Nephron progenitor cell (in vitro differentiated cells): ENCODE measurements at regions not wholly inside any gene's neighbourhood (a gene's known extent, or its start where the extent isn't known, plus 50 kb on each side); places are given as distances from the start of the nearest gene placed in this dataset.
"Not testable (repeated sequence)": the region's sequence is repeated elsewhere in the genome, so short reads cannot be mapped to it uniquely, and the experiment has no call there.

Source experiments
- DNase-seq: peaks from one replicate; pipeline ENCODE4 v3.0.0; 2021
- H3K27ac Mint-ChIP-seq: 2 replicates; pipeline ENCODE4 v1.8.0; 2021; ENCODE audit warnings: mild to moderate bottlenecking, moderate library complexity, mixed read lengths
- H3K27me3 Mint-ChIP-seq: 2 replicates; pipeline ENCODE4 v1.8.0; 2021; ENCODE audit warnings: mild to moderate bottlenecking, low read depth, mixed read lengths; ENCODE audit not compliant: poor library complexity
- H3K36me3 Mint-ChIP-seq: 2 replicates; pipeline ENCODE4 v1.8.0; 2021; ENCODE audit warnings: low read depth, mixed read lengths
- H3K4me1 Mint-ChIP-seq: 2 replicates; pipeline ENCODE4 v1.8.0; 2021; ENCODE audit warnings: mixed read lengths
- H3K4me3 Mint-ChIP-seq: 2 replicates; pipeline ENCODE4 v1.8.0; 2021; ENCODE audit warnings: mild to moderate bottlenecking, moderate library complexity, mixed read lengths
- H3K9me3 Mint-ChIP-seq: 2 replicates; pipeline ENCODE4 v1.8.0; 2021; ENCODE audit warnings: mild to moderate bottlenecking, moderate library complexity, mixed read lengths
- TF ChIP-seq, protein P1 (sequence below): fragments of 200-600 bp; sonication (generic); IDR thresholded peaks from 2 replicates; pipeline ENCODE4 v1.5.0; 2021; ENCODE audit warnings: antibody characterized with exemption

DNA sequence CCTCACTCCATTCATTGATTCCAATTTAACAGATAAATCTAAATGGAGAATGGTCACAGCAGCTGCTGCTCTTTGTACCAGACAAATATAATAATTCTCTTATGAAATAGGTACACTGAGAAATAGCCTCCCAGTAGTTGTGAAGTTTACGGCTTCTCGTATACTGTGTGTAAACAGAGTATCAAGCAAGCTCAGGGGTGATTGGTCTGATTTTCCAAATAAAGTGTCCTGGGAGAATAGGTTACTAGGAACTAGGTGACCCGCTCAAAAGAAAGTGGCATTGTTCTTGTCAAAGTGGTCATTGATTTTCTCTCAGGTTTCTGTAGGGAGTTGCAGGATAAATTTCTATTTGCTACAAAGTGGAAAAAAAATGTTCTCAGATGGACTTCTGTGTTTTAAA, 838.2 kb downstream of the RAPGEF2 start:
- Mint-ChIP-seq H3K36me3 (no peaks in the 10 kb centered on the region), H3K4me1 (no peaks in the 10 kb centered on the region), H3K27ac (no peak overlapping the region), H3K4me3 (no peak overlapping the region), H3K9me3 (peaks cover 11% of the 10 kb centered on the region), H3K27me3 (no peaks in the 10 kb centered on the region)
- DNase-seq, result no peak
- TF ChIP-seq, protein P1, sequence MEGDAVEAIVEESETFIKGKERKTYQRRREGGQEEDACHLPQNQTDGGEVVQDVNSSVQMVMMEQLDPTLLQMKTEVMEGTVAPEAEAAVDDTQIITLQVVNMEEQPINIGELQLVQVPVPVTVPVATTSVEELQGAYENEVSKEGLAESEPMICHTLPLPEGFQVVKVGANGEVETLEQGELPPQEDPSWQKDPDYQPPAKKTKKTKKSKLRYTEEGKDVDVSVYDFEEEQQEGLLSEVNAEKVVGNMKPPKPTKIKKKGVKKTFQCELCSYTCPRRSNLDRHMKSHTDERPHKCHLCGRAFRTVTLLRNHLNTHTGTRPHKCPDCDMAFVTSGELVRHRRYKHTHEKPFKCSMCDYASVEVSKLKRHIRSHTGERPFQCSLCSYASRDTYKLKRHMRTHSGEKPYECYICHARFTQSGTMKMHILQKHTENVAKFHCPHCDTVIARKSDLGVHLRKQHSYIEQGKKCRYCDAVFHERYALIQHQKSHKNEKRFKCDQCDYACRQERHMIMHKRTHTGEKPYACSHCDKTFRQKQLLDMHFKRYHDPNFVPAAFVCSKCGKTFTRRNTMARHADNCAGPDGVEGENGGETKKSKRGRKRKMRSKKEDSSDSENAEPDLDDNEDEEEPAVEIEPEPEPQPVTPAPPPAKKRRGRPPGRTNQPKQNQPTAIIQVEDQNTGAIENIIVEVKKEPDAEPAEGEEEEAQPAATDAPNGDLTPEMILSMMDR, result no peak

DNA sequence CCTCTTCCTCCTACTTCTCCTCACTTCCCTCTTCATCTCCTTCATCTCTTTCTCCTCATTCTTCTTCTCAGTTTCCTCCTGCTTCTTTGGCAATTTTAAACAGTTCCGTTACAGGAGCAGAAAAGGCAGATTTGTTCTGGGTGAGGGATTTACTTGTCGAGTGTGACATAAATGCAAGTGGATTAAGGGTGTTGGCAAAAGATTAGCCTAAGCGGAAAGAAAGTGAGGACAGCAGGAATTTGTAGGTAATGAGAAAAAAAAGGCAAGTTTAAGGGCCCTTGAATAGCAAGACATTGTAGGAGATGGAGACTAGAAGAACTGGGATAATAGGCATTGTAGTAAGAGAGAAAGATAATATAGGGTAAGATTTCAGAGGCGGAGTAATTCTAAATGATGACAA, 841.6 kb downstream of the RAPGEF2 start:
- no peaks in the 10 kb centered on the region for H3K36me3 Mint-ChIP-seq
- H3K27me3 Mint-ChIP-seq, result no peaks in the 10 kb centered on the region
- no peaks in the 10 kb centered on the region for H3K4me1 Mint-ChIP-seq
- no peak overlapping the region for H3K4me3 Mint-ChIP-seq
- H3K27ac Mint-ChIP-seq, result no peak overlapping the region
- no peak for DNase-seq
- TF ChIP-seq, protein P1, result no peak
- H3K9me3 Mint-ChIP-seq, result peaks cover 4% of the 10 kb centered on the region

DNA sequence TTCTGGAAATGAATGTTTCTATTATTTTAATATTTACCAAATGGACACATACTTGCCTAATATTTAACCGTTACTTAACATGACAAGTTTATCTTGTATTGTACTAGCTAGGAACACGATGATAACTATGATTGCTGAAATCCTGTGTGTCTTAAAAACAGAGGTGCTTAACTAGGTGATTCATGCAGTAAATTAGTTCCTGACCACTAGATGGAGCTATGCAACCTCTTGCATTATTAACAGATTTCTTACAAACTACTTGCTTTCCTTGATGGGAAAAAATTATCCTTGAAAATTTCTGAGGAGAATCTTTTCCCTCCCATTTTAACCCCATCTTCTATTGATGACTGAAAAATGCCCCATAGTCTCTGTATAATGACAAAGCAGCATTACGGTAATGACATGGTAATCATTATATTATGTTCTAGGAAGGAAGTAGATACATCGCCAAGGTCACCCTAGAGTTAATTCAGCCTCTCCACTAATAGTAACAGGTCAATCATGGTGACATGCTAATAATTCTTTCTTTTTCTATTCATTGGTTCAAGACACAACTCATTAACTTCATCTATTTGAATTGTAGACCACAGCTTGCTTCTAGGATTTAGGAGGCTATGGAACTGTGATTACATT, 844.2 kb downstream of the RAPGEF2 start:
- no peaks in the 10 kb centered on the region for H3K36me3 Mint-ChIP-seq
- TF ChIP-seq, protein P1, result peak; percentile 84
- no peaks in the 10 kb centered on the region for H3K27me3 Mint-ChIP-seq
- H3K4me3 Mint-ChIP-seq, result no peak overlapping the region
- no peak overlapping the region for H3K27ac Mint-ChIP-seq
- DNase-seq, result no peak
- H3K9me3 Mint-ChIP-seq, result no peaks in the 10 kb centered on the region
- no peaks in the 10 kb centered on the region for H3K4me1 Mint-ChIP-seq

DNA sequence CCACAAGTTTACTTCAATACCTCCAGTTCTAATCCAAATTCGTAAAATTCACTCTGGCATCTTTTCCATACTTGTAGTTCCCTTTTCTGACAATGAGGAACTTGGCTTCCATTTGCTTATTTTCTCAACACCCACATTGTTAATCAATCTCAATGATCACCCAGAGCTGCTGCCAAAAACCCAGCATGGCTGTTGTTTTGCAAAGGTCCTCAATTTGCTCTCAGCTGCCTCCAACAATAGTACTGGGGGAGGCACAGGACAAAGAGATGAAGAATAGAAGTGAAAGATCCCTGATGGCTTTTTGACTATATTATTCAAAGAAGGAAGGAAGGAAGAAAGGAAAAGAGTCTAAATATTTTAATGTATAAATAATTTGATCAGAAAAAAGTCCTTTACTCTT, 847.8 kb downstream of the RAPGEF2 start:
- no peaks in the 10 kb centered on the region for H3K36me3 Mint-ChIP-seq
- no peak for DNase-seq
- no peak overlapping the region for H3K27ac Mint-ChIP-seq
- H3K9me3 Mint-ChIP-seq, result no peaks in the 10 kb centered on the region
- no peaks in the 10 kb centered on the region for H3K27me3 Mint-ChIP-seq
- H3K4me3 Mint-ChIP-seq, result no peak overlapping the region
- H3K4me1 Mint-ChIP-seq, result no peaks in the 10 kb centered on the region
- TF ChIP-seq, protein P1, result no peak

DNA sequence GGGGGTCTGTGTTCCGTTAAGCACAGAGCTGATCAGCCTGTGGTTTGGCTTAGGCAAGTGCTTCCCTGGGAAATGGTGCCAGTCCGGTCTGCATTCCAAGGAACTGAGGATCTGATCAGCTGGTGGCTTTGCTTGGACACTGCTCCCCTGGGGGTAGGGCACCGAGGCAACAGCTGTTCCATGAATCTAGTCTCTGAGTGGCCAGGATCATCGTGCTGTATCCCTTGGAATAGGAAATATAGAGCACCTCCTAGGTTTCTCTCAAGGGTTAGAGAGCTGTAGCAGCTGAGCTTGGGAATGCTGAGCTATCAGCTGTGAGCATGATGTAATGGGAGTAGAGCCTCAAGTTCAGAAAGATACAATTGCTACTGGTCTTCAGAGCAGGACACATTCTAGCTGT, 863.9 kb downstream of the RAPGEF2 start:
- DNase-seq, result no peak
- peaks cover 4% of the 10 kb centered on the region for H3K4me1 Mint-ChIP-seq
- TF ChIP-seq, protein P1, result no peak
- no peaks in the 10 kb centered on the region for H3K27me3 Mint-ChIP-seq
- H3K4me3 Mint-ChIP-seq, result no peak overlapping the region
- peaks cover 9% of the 10 kb centered on the region for H3K9me3 Mint-ChIP-seq
- no peaks in the 10 kb centered on the region for H3K36me3 Mint-ChIP-seq
- H3K27ac Mint-ChIP-seq, result no peak overlapping the region

DNA sequence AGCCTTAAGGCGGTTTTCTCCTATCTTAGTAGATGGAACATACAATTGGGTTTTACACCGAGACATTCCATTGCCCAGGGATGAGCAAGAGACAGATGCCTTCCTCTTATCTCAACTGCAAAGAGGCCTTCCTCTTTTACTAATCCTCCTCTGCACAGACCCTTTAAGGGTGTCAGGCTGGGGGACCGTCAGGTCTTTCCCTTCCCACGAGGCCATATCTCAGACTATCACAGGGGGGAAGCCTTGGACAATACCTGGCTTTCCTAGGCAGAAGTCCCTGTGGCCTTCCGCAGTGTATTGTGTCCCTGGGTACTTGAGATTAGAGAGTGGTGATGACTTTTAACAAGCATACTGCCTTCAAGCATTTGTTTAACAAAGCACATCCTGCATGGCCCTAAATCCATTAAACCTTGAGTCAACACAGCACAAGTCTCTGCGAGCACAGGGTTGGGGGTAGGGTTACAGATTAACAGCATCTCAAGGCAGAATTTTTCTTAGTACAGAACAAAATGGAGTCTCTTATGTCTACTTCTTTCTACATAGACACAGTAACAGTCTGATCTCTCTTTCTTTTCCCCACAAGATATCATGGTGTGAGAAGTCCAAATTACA, 874.1 kb downstream of the RAPGEF2 start:
- not testable (repeated sequence) for H3K27me3 Mint-ChIP-seq, H3K4me3 Mint-ChIP-seq, H3K36me3 Mint-ChIP-seq, DNase-seq
- peaks cover 19% of the 10 kb centered on the region for H3K9me3 Mint-ChIP-seq
- H3K27ac Mint-ChIP-seq, result peak overlapping the region; percentile 73
- H3K4me1 Mint-ChIP-seq, result peaks cover 34% of the 10 kb centered on the region
